Adipocyte (in vitro differentiated cells): ENCODE measurements at regions not wholly inside any gene's neighbourhood (a gene's known extent, or its start where the extent isn't known, plus 50 kb on each side); places are given as distances from the start of the nearest gene placed in this dataset.

ENCODE experiments used
- DNase-seq: peaks from one replicate; pipeline ENCODE4 v3.0.0-alpha.2; 2015; ENCODE audit warnings: low read depth
- H3K27me3 ChIP-seq: replicated peaks from 2 replicates; pipeline ENCODE4 v1.7.0; 2013; ENCODE audit warnings: mild to moderate bottlenecking, low read length, moderate library complexity; ENCODE audit not compliant: control insufficient read depth, insufficient read depth
- H3K36me3 ChIP-seq: 2 replicates; pipeline ENCODE4 v1.7.0; 2013; ENCODE audit warnings: low read length, mild to moderate bottlenecking, moderate library complexity; ENCODE audit not compliant: control insufficient read depth, insufficient read depth, severe bottlenecking
- H3K4me1 ChIP-seq: 2 replicates; pipeline ENCODE4 v1.7.0; 2013; ENCODE audit warnings: mild to moderate bottlenecking, low read length, moderate library complexity; ENCODE audit not compliant: control insufficient read depth, insufficient read depth
- H3K4me3 ChIP-seq: 2 replicates; pipeline ENCODE4 v1.7.0; 2013; ENCODE audit warnings: mild to moderate bottlenecking, low read length, moderate library complexity
- H3K9ac ChIP-seq: 2 replicates; pipeline ENCODE4 v1.7.0; 2013; ENCODE audit warnings: mild to moderate bottlenecking, low read length, moderate library complexity
- H3K9me3 ChIP-seq: 2 replicates; pipeline ENCODE4 v1.7.0; 2013; ENCODE audit warnings: mild to moderate bottlenecking, low read length, moderate library complexity; ENCODE audit not compliant: control insufficient read depth

DNA sequence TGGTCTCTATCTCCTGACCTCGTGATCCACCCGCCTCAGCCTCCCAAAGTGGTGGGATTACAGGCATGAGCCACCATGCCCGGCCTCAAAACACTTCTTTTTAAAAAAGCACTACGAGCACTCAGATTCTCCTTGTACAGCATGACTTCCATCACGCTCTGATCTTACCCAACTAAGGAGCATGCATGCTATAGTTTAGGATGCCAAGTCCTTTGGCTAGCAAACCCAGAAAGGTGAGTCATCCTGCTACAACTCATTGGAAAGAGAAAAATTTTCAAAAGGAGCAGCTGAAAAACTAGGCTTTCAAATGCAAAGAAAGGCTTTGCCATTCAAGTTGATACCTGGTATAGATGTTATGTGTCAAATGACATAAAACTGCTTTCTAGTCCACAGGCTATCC, 70.3 kb upstream of the PRICKLE2 start:
- no peak overlapping the region for H3K4me3 ChIP-seq

DNA sequence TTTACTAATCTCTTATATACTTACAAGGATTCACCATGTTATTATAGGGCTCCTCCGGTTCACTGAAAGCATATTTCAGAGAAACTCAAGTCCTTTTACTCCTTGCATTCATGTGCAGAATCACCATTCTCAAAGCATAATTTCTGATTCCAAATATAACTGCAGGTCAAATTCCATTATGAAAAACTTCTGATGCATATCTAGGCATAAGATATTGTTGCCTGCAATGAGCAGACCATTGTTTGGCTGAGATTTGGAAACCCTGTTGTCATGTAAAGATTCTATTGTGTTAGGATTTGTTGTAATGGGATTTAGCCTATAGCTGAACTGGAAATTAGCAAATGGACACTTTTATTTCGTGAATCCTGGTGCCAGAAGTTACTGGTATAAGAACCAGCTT, 69.5 kb upstream of the PRICKLE2 start:
- Histone ChIP-seq H3K4me3 (no peak overlapping the region), H3K4me1 (peaks cover 52% of the 10 kb centered on the region), H3K27me3 (no peaks in the 10 kb centered on the region), H3K36me3 (no peaks in the 10 kb centered on the region), H3K9ac (peak overlapping the region; percentile 5), H3K9me3 (no peaks in the 10 kb centered on the region)
- DNase-seq = peak; percentile 15

More for the DNA sequence above, 70.3 kb upstream of the PRICKLE2 start:
- H3K27me3 ChIP-seq = no peaks in the 10 kb centered on the region
- no peaks in the 10 kb centered on the region for H3K36me3 ChIP-seq
- peaks cover 48% of the 10 kb centered on the region for H3K4me1 ChIP-seq
- no peak overlapping the region for H3K9ac ChIP-seq
- no peaks in the 10 kb centered on the region for H3K9me3 ChIP-seq
- DNase-seq = peak; percentile 90

DNA sequence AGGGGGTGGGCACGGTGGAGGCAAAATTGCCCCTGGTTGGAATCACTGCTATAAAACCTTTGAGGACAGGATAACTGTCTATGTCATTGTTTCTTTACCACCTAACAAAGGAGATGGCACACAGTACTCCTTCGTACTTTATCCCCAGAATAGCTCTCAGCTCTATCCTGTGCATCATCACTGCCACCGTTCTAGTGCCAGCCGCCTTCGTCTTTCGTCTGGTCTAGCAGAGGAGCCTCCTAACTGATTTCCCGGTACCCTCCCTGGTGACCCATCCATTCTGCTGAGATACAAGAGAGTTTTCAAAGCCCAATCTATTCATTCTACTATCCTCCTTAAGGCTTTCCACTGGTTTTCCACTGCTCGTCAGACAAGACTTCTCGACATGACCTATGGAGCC, 67.9 kb upstream of the PRICKLE2 start:
- H3K4me1 ChIP-seq = peaks cover 57% of the 10 kb centered on the region
- DNase-seq = no peak
- H3K9me3 ChIP-seq = no peaks in the 10 kb centered on the region
- no peaks in the 10 kb centered on the region for H3K36me3 ChIP-seq
- H3K4me3 ChIP-seq = no peak overlapping the region
- no peaks in the 10 kb centered on the region for H3K27me3 ChIP-seq
- H3K9ac ChIP-seq = no peak overlapping the region

DNA sequence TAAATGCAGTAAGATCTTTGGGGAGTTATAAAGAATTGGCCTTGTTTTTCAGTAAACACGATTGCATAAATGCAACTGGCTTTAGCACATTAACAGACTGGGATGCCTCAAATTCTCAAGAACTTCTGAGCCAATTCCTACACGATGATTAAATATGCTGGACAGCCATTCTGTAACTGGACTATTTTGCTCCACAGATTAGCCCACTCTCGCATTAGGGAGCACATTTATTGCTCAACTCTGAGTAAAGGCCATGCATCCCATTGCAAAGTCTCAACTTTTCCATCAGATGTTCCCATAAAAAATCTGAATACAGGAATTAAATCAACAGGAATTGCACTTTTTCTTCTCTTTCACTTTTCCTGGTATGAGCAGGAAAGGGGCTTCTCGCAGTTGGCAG, 66.7 kb upstream of the PRICKLE2 start:
- no peaks in the 10 kb centered on the region for H3K9me3 ChIP-seq
- peak; percentile 75 for DNase-seq
- no peaks in the 10 kb centered on the region for H3K36me3 ChIP-seq
- H3K4me3 ChIP-seq = peak overlapping the region; percentile 63
- H3K9ac ChIP-seq = peak overlapping the region; percentile 80
- H3K27me3 ChIP-seq = no peaks in the 10 kb centered on the region
- H3K4me1 ChIP-seq = peaks cover 57% of the 10 kb centered on the region

DNA sequence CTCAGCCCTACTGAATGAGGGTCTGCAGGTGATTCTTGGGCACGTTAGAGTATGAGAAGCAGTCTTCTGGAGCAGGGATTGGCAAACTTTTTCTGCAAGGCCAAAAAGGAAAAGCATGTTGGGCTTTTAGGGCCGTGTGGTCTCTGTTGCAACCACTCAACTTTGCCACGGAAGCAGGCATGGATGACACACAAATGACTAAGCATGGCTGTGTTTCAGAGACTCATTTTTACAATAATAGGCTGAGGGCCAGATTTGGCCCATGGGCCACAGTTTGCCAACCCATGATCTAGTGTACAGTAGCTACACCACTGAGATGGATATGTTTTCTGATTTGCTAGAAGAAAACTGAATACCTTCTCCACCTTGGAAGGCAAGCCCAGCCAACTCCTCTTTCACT, 66.1 kb upstream of the PRICKLE2 start:
- Histone ChIP-seq H3K9ac (peak overlapping the region; percentile 75), H3K27me3 (no peaks in the 10 kb centered on the region), H3K36me3 (no peaks in the 10 kb centered on the region), H3K4me1 (peaks cover 57% of the 10 kb centered on the region), H3K9me3 (no peaks in the 10 kb centered on the region), H3K4me3 (peak overlapping the region; percentile 63)
- DNase-seq = peak; percentile 86

DNA sequence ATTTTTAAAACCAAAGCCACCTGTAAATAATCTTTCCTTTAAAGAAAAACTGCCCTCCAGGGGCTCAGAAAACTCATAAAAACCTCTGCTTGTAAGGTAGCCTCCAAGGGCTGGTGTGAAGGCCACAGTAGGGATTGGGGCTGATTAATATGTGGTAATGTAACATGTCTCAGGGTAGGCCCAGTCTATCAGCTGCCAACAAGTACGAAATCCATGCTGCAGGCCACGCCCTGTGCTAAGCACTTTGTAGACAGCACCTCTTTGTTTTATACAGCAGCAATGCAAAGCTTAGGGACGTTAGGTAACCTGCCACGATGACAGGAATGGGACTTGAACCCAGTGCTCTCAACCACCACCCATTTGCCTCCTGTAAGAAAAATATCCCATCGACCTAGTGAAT, 65.6 kb upstream of the PRICKLE2 start:
- no peaks in the 10 kb centered on the region for H3K36me3 ChIP-seq
- H3K9me3 ChIP-seq = no peaks in the 10 kb centered on the region
- DNase-seq = no peak
- H3K27me3 ChIP-seq = no peaks in the 10 kb centered on the region
- H3K4me1 ChIP-seq = peaks cover 54% of the 10 kb centered on the region
- H3K9ac ChIP-seq = peak overlapping the region; percentile 75
- H3K4me3 ChIP-seq = peak overlapping the region; percentile 59

DNA sequence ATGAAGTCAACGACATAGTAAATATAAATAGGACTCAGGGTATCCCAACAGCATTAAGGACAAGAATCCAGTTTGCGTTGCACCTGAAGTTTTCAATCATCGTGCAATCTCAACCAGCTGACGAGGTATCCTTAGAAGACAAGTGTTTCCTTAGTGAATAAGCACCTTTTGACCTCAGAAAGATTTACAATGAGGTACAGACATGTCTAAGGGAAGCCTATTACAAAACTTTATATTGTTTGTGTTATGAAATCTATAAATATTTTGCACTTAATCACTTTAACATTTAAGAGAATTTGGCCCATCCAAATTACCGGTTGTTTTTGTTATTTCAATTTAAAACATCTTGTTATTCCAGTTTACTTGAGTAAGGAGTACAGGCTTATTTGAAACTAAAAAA, 64.9 kb upstream of the PRICKLE2 start:
- peaks cover 47% of the 10 kb centered on the region for H3K4me1 ChIP-seq
- no peaks in the 10 kb centered on the region for H3K27me3 ChIP-seq
- no peak overlapping the region for H3K4me3 ChIP-seq
- no peaks in the 10 kb centered on the region for H3K9me3 ChIP-seq
- DNase-seq = no peak
- no peak overlapping the region for H3K9ac ChIP-seq
- H3K36me3 ChIP-seq = no peaks in the 10 kb centered on the region

DNA sequence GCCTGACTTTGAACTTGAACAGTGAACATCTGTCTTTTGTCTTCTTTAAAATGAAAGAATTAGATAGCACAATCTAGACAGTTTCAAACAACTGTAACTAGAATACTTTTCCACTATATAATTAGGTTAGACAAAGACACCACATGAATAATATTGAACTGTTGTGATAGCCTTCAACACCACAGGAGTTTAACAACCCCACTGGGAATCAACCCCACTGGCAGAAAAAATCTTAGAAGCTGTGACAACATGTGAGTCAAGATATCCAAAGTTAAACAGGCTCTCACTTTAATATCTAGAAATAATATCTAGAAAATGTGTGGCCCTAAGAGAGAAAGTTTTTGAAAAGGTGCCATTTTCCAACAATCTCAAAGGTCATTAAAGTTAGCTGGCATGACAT, 64.4 kb upstream of the PRICKLE2 start:
- H3K4me1 ChIP-seq = peaks cover 41% of the 10 kb centered on the region
- no peak overlapping the region for H3K9ac ChIP-seq
- H3K9me3 ChIP-seq = no peaks in the 10 kb centered on the region
- H3K36me3 ChIP-seq = no peaks in the 10 kb centered on the region
- DNase-seq = no peak
- H3K4me3 ChIP-seq = no peak overlapping the region
- no peaks in the 10 kb centered on the region for H3K27me3 ChIP-seq

DNA sequence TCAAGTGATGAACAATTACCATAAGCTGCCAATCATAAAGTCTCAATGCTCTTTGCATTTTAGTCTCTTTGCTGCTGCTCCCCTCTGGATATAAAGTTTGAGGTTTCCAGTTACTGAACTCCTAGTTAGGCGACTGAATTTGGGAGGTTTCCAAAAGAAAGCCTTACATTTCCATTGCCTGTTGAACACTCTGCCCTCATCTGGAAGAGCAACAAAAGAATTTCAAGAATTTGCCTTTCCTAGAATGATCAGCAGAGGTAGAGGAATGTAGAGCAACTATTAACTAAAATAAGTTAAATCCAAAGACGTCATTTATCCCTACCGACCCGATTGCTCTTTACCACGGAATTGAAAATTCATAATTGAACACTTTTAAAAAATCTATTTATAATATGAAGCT, 53.4 kb upstream of the PRICKLE2 start:
- no peak overlapping the region for H3K4me3 ChIP-seq
- H3K9me3 ChIP-seq = no peaks in the 10 kb centered on the region
- H3K9ac ChIP-seq = no peak overlapping the region
- H3K4me1 ChIP-seq = no peaks in the 10 kb centered on the region
- no peaks in the 10 kb centered on the region for H3K27me3 ChIP-seq
- DNase-seq = no peak
- H3K36me3 ChIP-seq = no peaks in the 10 kb centered on the region

DNA sequence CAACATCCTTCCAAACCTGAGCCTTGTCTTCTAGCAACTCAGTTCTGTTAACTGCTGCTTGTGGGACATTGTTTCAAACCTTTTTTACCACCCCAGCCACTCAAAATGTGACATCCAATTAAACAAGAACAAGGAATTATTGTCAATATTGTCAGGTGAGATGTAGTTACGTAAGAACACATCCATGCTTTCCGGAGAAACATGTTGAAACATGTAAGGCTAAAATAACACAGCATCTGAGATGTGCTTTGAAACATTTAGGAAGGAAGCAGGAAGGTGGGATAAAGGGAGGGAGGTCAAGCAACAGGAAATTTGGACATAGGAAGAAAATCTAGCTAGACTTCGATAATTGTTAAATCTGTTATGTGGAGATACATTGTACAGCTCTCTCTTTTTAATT, 50.9 kb upstream of the PRICKLE2 start:
- no peaks in the 10 kb centered on the region for H3K27me3 ChIP-seq
- peaks cover 6% of the 10 kb centered on the region for H3K4me1 ChIP-seq

More for the DNA sequence above, 50.9 kb upstream of the PRICKLE2 start:
- H3K9ac ChIP-seq = no peak overlapping the region
- DNase-seq = no peak
- H3K36me3 ChIP-seq = no peaks in the 10 kb centered on the region
- no peak overlapping the region for H3K4me3 ChIP-seq
- H3K9me3 ChIP-seq = no peaks in the 10 kb centered on the region
